ENCODE measurements at regions not wholly inside any gene's neighbourhood (a gene's known extent, or its start where the extent isn't known, plus 50 kb on each side); places are given as distances from the start of the nearest gene placed in this dataset.

DNA sequence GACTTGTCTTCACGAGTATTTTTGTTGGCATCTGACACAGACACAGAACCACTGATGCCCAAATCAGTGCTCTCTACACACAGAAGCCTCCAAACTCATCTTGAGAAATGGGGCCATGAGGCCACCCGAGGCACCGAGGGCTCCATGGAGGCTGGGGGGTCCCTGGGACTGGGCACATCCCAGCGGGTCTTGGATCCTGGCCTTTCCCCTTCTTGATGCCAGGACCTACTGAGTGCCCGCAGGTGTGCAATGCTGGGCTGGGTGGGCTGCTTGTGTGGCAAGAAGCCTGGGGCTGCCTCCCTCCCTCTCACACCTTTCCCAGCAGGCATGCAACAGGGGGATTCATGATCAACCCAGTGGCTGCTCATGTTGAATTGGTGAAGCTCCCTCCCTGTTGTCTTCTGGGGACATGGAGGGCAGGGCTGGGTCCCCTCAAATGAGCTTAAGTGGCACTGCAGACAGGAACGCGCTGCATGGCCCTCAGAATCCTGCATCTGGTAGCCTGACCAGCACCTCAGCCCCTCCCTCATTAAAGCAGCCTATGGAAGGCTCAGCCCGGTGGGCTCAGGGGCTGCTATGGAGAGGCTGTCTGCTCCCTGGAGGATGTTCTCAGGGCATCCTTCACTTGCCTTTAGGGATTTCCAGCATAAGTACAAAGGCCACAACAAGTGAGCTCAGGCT is 63.7 kb upstream of the SIMC1 start:
- peaks cover 0 to 7% (median 2%) of the 10 kb centered on the region in 7 donors for H3K9me3 Mint-ChIP-seq
- no peak for ATAC-seq (ENCODE audit: low read depth in 2 of 2)

DNA sequence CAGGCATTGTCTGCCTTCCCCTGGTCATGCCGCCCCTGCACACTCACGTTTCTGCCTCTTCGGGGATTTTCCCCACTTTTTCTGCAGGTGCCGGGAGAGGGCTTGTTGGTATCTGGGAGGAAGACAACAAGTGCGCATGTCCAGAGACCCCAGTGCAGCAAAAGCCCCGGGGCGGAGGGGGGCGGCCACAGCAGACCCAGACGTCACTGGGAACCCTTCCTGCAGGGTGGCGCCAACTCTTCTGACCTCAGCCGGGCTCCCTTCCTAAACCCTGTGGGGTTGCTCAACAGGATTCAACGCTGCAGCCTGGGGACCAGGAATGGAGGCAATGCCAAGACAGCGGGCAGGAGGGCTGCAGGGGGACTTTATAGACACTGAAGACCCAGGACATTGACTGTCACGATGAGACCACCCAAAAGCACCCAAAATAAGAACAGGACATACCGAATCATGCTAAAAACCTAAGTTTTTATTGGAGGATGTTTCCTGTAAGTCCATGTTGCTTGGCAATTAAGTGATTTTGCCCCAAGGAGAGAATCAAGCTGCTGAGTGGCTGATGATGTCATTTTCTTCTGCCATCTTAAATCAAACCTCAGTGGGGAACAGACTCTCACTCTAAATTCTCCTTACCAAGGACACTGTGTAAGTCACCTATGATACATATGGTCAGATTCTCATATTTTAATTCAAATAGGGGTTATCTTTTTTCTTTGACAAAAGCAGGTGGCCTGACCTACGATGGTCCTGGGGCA is 62.9 kb upstream of the SIMC1 start:
- peaks cover 0 to 6% of the 10 kb centered on the region in 2 experiments for H3K9me3 ChIP-seq (ENCODE audit: control insufficient read depth in 2 of 2, low read length in 2 of 2)
- H3K4me1 ChIP-seq (ENCODE audit: control insufficient read depth, insufficient read depth, low read length, poor library complexity, severe bottlenecking), result no peaks in the 10 kb centered on the region
- H3K4me1 Mint-ChIP-seq, result no peaks in the 10 kb centered on the region
- DNase-seq (no peak), ATAC-seq (ENCODE audit: low read depth in 2 of 2) (no peak)
- no peaks in the 10 kb centered on the region for H3K36me3 Mint-ChIP-seq
- H3K27ac Mint-ChIP-seq, result no peak overlapping the region
- H3K9me3 Mint-ChIP-seq, result peaks cover 0 to 7% (median 3%) of the 10 kb centered on the region in 7 donors
- H3K27me3 ChIP-seq (ENCODE audit: control insufficient read depth, insufficient read depth, low read length), result peaks cover 9% of the 10 kb centered on the region
- peaks cover 16% of the 10 kb centered on the region for H3K27me3 Mint-ChIP-seq
- H3K4me3 ChIP-seq (ENCODE audit: low read depth, low read length), result no peak overlapping the region
- no peak overlapping the region for H3K27ac ChIP-seq (ENCODE audit: insufficient read depth, low read length, poor library complexity, severe bottlenecking)
- H3K36me3 ChIP-seq (ENCODE audit: control insufficient read depth, insufficient read depth, low read length), result no peaks in the 10 kb centered on the region
- H3K4me3 Mint-ChIP-seq, result no peak overlapping the region

More for the DNA sequence above, 63.7 kb upstream of the SIMC1 start:
- Mint-ChIP-seq H3K27me3 (peaks cover 16% of the 10 kb centered on the region), H3K4me1 (peaks cover 0 to 2% (median 0%) of the 10 kb centered on the region in 4 donors), H3K27ac (no peak overlapping the region), H3K4me3 (no peak overlapping the region), H3K36me3 (no peaks in the 10 kb centered on the region)
- Histone ChIP-seq H3K27me3 (ENCODE audit: control insufficient read depth, insufficient read depth, low read length) (peaks cover 7% of the 10 kb centered on the region), H3K36me3 (ENCODE audit: control insufficient read depth, insufficient read depth, low read length) (no peaks in the 10 kb centered on the region), H3K9me3 (ENCODE audit: control insufficient read depth in 2 of 2, low read length in 2 of 2) (peaks cover 0 to 6% of the 10 kb centered on the region in 2 experiments), H3K4me1 (ENCODE audit: control insufficient read depth, insufficient read depth, low read length, poor library complexity, severe bottlenecking) (no peaks in the 10 kb centered on the region), H3K27ac (ENCODE audit: insufficient read depth, low read length, poor library complexity, severe bottlenecking) (no peak overlapping the region), H3K4me3 (ENCODE audit: low read depth, low read length) (no peak overlapping the region)
- DNase-seq, result no peak

DNA sequence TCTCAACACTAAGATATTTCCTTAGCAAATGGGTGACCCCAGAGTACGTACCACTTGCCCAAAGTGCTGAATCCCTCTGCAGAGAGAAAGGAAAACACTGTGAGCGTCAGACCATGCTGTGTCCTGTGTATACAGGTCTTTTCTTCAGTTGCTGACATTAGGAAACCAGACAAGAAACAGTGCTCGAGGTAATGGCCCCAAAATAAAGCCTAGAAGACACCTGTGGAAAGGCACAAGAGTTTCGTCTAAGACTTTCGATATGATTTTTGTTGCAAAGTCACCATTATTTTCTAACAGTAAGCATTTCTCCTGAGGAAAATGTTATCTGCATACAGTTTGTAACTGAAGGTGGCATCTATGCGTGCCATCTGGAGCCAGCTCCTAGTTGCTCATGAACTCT is 62.0 kb upstream of the SIMC1 start:
- Histone ChIP-seq H3K27me3 (ENCODE audit: control insufficient read depth, insufficient read depth, low read length) (peaks cover 9% of the 10 kb centered on the region), H3K36me3 (ENCODE audit: control insufficient read depth, insufficient read depth, low read length) (no peaks in the 10 kb centered on the region), H3K4me3 (ENCODE audit: low read depth, low read length) (no peak overlapping the region), H3K4me1 (ENCODE audit: control insufficient read depth, insufficient read depth, low read length, poor library complexity, severe bottlenecking) (no peaks in the 10 kb centered on the region), H3K9me3 (ENCODE audit: control insufficient read depth in 2 of 2, low read length in 2 of 2) (peaks cover 0 to 6% of the 10 kb centered on the region in 2 experiments), H3K27ac (ENCODE audit: insufficient read depth, low read length, poor library complexity, severe bottlenecking) (no peak overlapping the region)
- H3K9me3 Mint-ChIP-seq, result peaks cover 0 to 7% (median 3%) of the 10 kb centered on the region in 7 donors
- H3K4me1 Mint-ChIP-seq, result no peaks in the 10 kb centered on the region
- no peaks in the 10 kb centered on the region for H3K36me3 Mint-ChIP-seq
- H3K4me3 Mint-ChIP-seq, result no peak overlapping the region
- no peak overlapping the region for H3K27ac Mint-ChIP-seq
- ATAC-seq (ENCODE audit: low read depth in 2 of 2) (no peak), DNase-seq (no peak)
- H3K27me3 Mint-ChIP-seq, result peaks cover 20% of the 10 kb centered on the region

DNA sequence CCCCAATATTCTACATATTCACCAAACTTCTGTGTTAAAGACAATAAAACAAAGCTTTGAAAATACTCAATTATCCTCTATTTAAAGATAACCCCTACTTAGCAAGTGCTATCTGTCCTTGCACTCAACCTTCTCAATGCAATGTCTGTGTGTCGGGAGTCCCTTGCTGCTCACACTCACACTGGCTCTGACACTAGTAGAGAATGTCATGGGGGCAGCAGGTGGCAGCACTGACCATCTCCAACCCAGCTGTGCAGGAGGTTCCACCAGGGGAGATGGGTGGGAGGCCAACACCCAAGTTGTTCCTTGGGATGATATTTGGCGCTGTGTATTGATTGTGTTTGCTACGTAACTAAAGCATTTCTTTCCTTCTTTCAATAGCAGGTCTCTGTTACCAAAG is 59.4 kb upstream of the SIMC1 start:
- DNase-seq, result no peak
- ATAC-seq (ENCODE audit: low read depth in 2 of 2), result no peak
- H3K4me3 Mint-ChIP-seq, result no peak overlapping the region
- Histone ChIP-seq H3K27me3 (ENCODE audit: control insufficient read depth, insufficient read depth, low read length) (peaks cover 13% of the 10 kb centered on the region), H3K27ac (ENCODE audit: insufficient read depth, low read length, poor library complexity, severe bottlenecking) (no peak overlapping the region), H3K4me3 (ENCODE audit: low read depth, low read length) (no peak overlapping the region), H3K9me3 (ENCODE audit: control insufficient read depth in 2 of 2, low read length in 2 of 2) (peaks cover 0 to 6% of the 10 kb centered on the region in 2 experiments), H3K36me3 (ENCODE audit: control insufficient read depth, insufficient read depth, low read length) (no peaks in the 10 kb centered on the region), H3K4me1 (ENCODE audit: control insufficient read depth, insufficient read depth, low read length, poor library complexity, severe bottlenecking) (no peaks in the 10 kb centered on the region)
- H3K27ac Mint-ChIP-seq, result no peak overlapping the region
- H3K4me1 Mint-ChIP-seq, result no peaks in the 10 kb centered on the region
- peaks cover 22% of the 10 kb centered on the region for H3K27me3 Mint-ChIP-seq
- no peaks in the 10 kb centered on the region for H3K36me3 Mint-ChIP-seq
- H3K9me3 Mint-ChIP-seq, result peaks cover 0 to 7% (median 3%) of the 10 kb centered on the region in 7 donors

DNA sequence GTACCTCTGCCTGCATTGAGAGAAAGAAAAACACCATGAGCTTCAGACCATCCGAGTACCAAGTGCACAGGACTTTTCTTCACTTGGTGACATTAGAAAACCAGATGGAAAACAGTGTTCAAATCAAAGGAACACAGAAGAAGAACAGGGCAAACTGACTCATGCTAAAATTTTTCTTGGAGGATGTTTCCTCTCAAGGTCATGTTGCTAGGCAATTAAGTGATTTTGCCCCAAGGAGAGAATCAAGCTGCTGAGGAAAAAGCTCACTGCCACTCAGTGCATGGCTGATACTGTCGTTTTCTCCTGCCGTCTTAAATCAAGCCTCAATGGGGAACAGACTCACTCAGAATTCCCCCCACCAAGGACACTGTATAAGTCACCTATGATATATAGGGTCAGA is 57.9 kb upstream of the SIMC1 start:
- no peak for DNase-seq
- Histone ChIP-seq H3K36me3 (ENCODE audit: control insufficient read depth, insufficient read depth, low read length) (no peaks in the 10 kb centered on the region), H3K27ac (ENCODE audit: insufficient read depth, low read length, poor library complexity, severe bottlenecking) (no peak overlapping the region), H3K4me1 (ENCODE audit: control insufficient read depth, insufficient read depth, low read length, poor library complexity, severe bottlenecking) (no peaks in the 10 kb centered on the region), H3K9me3 (ENCODE audit: control insufficient read depth in 2 of 2, low read length in 2 of 2) (peaks cover 0 to 6% of the 10 kb centered on the region in 2 experiments), H3K27me3 (ENCODE audit: control insufficient read depth, insufficient read depth, low read length) (peaks cover 13% of the 10 kb centered on the region), H3K4me3 (ENCODE audit: low read depth, low read length) (no peak overlapping the region)
- Mint-ChIP-seq H3K36me3 (no peaks in the 10 kb centered on the region), H3K4me3 (no peak overlapping the region), H3K27ac (no peak overlapping the region), H3K9me3 (peaks cover 0 to 7% (median 3%) of the 10 kb centered on the region in 7 donors), H3K4me1 (no peaks in the 10 kb centered on the region), H3K27me3 (peaks cover 26% of the 10 kb centered on the region)
- ATAC-seq (ENCODE audit: low read depth in 2 of 2), result no peak

DNA sequence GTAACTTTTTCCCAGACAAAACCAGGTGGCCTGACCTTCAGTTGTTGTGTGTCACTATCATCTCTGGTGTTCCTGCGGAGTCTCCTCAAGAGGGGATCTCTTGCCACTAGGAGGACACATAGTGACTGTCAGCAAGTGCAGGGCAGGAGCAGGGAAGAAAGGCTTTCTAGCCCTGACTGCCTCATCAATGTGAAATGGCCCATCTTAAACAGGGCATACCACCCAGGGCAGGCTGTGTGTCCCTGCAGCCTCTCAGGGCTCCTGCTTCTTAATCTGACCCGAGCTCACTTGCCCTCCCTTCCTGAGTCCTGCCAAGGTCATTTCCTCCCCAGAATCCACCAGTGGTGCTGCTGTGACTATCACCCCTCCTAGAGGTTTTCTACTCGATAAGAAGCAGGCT is 57.4 kb upstream of the SIMC1 start:
- peaks cover 0 to 6% of the 10 kb centered on the region in 2 experiments for H3K9me3 ChIP-seq (ENCODE audit: control insufficient read depth in 2 of 2, low read length in 2 of 2)
- H3K36me3 ChIP-seq (ENCODE audit: control insufficient read depth, insufficient read depth, low read length), result no peaks in the 10 kb centered on the region
- no peak for ATAC-seq (ENCODE audit: low read depth in 2 of 2)
- Mint-ChIP-seq H3K36me3 (no peaks in the 10 kb centered on the region), H3K9me3 (peaks cover 0 to 7% (median 3%) of the 10 kb centered on the region in 7 donors), H3K4me1 (no peaks in the 10 kb centered on the region), H3K27me3 (peaks cover 23% of the 10 kb centered on the region), H3K27ac (no peak overlapping the region), H3K4me3 (no peak overlapping the region)
- no peak for DNase-seq
- no peaks in the 10 kb centered on the region for H3K4me1 ChIP-seq (ENCODE audit: control insufficient read depth, insufficient read depth, low read length, poor library complexity, severe bottlenecking)
- H3K27me3 ChIP-seq (ENCODE audit: control insufficient read depth, insufficient read depth, low read length), result peaks cover 13% of the 10 kb centered on the region
- H3K4me3 ChIP-seq (ENCODE audit: low read depth, low read length), result no peak overlapping the region
- no peak overlapping the region for H3K27ac ChIP-seq (ENCODE audit: insufficient read depth, low read length, poor library complexity, severe bottlenecking)

DNA sequence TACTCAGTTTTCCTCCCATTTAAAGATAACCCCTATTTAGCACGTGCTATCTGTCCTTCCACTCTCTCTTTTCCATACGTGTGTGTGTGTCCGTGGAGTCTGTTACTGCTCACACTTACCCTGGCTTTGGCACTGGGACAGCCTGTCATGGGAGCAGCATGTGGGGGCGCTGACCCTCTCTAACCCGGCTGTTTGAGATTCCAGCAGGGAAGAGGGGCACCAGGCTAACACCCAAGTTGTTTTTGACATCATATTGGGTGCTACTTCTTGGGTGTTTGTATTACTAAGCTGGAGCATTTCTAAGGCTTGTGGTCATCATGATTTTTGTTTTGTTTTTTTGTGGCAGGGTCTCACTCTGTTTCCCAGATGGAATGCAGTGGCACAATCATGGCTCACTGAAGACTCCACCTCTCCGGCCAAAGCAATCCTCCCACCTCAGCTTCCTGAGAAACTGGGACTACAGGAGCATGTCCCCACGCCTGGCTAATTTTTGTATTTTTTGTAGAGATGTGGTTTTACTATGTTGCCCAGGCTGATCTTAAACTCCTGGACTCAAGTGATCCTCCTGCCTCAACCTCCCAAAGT is 56.9 kb upstream of the SIMC1 start:
- no peak for ATAC-seq (ENCODE audit: low read depth in 2 of 2)
- Histone ChIP-seq H3K27ac (ENCODE audit: insufficient read depth, low read length, poor library complexity, severe bottlenecking) (no peak overlapping the region), H3K36me3 (ENCODE audit: control insufficient read depth, insufficient read depth, low read length) (no peaks in the 10 kb centered on the region), H3K9me3 (ENCODE audit: control insufficient read depth in 2 of 2, low read length in 2 of 2) (peaks cover 0 to 6% of the 10 kb centered on the region in 2 experiments), H3K27me3 (ENCODE audit: control insufficient read depth, insufficient read depth, low read length) (peaks cover 13% of the 10 kb centered on the region), H3K4me3 (ENCODE audit: low read depth, low read length) (no peak overlapping the region), H3K4me1 (ENCODE audit: control insufficient read depth, insufficient read depth, low read length, poor library complexity, severe bottlenecking) (no peaks in the 10 kb centered on the region)
- DNase-seq, result no peak
- no peaks in the 10 kb centered on the region for H3K4me1 Mint-ChIP-seq
- no peaks in the 10 kb centered on the region for H3K36me3 Mint-ChIP-seq
- peaks cover 21% of the 10 kb centered on the region for H3K27me3 Mint-ChIP-seq
- H3K27ac Mint-ChIP-seq, result no peak overlapping the region
- no peak overlapping the region for H3K4me3 Mint-ChIP-seq
- peaks cover 0 to 7% (median 3%) of the 10 kb centered on the region in 7 donors for H3K9me3 Mint-ChIP-seq

Measured in CD4-positive, CD25-positive, alpha-beta regulatory T cell (primary cell).